PFSK-1 (cell line): ENCODE measurements at regions not wholly inside any gene's neighbourhood (a gene's known extent, or its start where the extent isn't known, plus 50 kb on each side); places are given as distances from the start of the nearest gene placed in this dataset.

ENCODE experiments used
- FOXP2 ChIP-seq: optimal IDR thresholded peaks from 2 replicates; pipeline ENCODE3; 2011; ENCODE audit warnings: borderline replicate concordance, control low read depth, inconsistent platforms; ENCODE audit not compliant: insufficient read depth; ENCODE audit errors: extremely low read length, extremely low read depth
- POLR2AphosphoS5 ChIP-seq: IDR thresholded peaks from 2 replicates; pipeline ENCODE4 v1.6.1; 2012; ENCODE audit warnings: low read depth, mild to moderate bottlenecking, control low read depth, low read length, moderate library complexity
- SIN3A ChIP-seq: IDR thresholded peaks from 2 replicates; pipeline ENCODE4 v1.6.1; 2012; ENCODE audit warnings: mild to moderate bottlenecking, low read length, moderate library complexity, borderline replicate concordance; ENCODE audit not compliant: insufficient read depth
- TAF1 ChIP-seq: IDR thresholded peaks from 2 replicates; pipeline ENCODE4 v1.6.1; 2012; ENCODE audit warnings: low read length, control low read depth, borderline replicate concordance; ENCODE audit not compliant: insufficient read depth
- TF ChIP-seq, protein P1 (sequence below), 2 experiments: IDR thresholded peaks; 2 replicates each; pipeline versions ENCODE4 v1.6.1 to v1.8.0; 2011 to 2012; ENCODE audit warnings: low read depth in 2 of 2, low read length in 2 of 2, control low read depth in 1 of 2, inconsistent platforms in 1 of 2, mild to moderate bottlenecking in 1 of 2, moderate library complexity in 1 of 2; ENCODE audit not compliant: insufficient read depth in 1 of 2

GRCh38 chr2:217705461-217705860, 297.3 kb downstream of the TNS1 start:
- TF ChIP-seq FOXP2 (no peak), POLR2AphosphoS5 (no peak), SIN3A (no peak), TAF1 (no peak)
- TF ChIP-seq, protein P1, sequence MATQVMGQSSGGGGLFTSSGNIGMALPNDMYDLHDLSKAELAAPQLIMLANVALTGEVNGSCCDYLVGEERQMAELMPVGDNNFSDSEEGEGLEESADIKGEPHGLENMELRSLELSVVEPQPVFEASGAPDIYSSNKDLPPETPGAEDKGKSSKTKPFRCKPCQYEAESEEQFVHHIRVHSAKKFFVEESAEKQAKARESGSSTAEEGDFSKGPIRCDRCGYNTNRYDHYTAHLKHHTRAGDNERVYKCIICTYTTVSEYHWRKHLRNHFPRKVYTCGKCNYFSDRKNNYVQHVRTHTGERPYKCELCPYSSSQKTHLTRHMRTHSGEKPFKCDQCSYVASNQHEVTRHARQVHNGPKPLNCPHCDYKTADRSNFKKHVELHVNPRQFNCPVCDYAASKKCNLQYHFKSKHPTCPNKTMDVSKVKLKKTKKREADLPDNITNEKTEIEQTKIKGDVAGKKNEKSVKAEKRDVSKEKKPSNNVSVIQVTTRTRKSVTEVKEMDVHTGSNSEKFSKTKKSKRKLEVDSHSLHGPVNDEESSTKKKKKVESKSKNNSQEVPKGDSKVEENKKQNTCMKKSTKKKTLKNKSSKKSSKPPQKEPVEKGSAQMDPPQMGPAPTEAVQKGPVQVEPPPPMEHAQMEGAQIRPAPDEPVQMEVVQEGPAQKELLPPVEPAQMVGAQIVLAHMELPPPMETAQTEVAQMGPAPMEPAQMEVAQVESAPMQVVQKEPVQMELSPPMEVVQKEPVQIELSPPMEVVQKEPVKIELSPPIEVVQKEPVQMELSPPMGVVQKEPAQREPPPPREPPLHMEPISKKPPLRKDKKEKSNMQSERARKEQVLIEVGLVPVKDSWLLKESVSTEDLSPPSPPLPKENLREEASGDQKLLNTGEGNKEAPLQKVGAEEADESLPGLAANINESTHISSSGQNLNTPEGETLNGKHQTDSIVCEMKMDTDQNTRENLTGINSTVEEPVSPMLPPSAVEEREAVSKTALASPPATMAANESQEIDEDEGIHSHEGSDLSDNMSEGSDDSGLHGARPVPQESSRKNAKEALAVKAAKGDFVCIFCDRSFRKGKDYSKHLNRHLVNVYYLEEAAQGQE (IDR thresholded peaks at IDR 0.05; ENCODE audit: insufficient read depth in 1 of 2, low read depth in 2 of 2, low read length in 2 of 2) = no peak

DNA sequence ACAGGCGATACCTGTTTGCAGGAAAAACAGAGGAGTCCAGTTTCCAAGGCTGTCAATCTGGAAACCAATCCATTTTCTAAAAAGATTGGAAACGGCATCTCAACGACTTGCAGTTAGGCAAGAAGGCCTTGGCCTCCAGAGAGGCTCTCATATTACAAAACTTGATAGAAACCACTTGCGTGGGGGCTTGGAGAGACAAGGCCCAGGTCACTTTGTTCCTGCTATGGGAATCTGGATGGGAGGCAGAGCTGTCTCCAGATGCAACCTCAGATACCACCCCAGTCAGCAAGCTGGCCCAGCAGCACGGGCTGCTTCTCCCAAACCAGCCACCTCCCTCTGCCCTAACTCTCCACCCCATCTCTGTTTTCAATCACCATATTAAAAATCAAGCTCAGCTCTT, 298.8 kb downstream of the TNS1 start:
- TF ChIP-seq TAF1 (no peak), SIN3A (no peak), POLR2AphosphoS5 (no peak)
- TF ChIP-seq, protein P1 (IDR thresholded peaks at IDR 0.05; ENCODE audit: insufficient read depth in 1 of 2, low read depth in 2 of 2, low read length in 2 of 2) = no peak

DNA sequence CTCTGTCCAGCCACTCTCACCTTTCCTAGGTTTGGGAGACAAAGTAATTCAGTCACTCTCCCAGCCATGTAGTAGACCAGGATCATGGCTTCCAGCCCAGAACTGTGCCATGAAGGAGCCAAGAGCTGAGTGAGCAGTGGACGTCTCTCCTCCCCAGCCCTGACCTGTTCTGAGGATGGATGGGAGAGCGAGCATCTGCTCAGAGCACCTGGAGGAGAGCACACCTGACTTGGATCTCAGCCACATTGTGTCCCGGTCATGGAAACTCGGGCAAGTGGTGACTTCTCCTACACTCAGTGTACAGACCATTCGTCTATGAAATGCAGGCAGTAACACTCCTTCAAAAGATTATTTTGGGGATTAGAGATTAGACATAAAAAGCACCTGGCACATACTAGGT, 299.7 kb downstream of the TNS1 start:
- TF ChIP-seq TAF1 (no peak), FOXP2 (no peak), SIN3A (no peak), POLR2AphosphoS5 (no peak)
- TF ChIP-seq, protein P1 (IDR thresholded peaks at IDR 0.05; ENCODE audit: insufficient read depth in 1 of 2, low read depth in 2 of 2, low read length in 2 of 2) = no peak

DNA sequence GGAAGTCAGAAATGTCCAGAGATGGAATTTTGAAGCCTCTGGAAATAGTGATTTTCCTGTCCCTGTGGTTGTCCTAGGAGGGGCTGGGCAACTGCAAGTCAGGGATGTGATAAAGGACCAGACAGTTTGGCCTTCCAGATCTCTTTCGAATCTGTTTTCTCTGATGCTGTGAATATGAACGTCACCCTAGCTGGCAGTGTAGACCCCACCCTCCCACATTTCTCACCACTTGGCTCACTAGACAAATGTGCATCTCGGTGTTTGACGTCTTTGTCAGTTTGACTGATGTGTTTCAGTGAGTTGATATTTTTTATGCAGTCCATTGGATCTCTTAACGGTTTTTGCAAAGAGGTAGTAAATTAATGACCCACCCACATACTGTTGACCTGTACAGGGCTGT, 301.2 kb downstream of the TNS1 start:
- TF ChIP-seq SIN3A = no peak
- no peak for TF ChIP-seq FOXP2
- no peak for TF ChIP-seq POLR2AphosphoS5
- TF ChIP-seq TAF1 = no peak
- TF ChIP-seq, protein P1 (IDR thresholded peaks at IDR 0.05; ENCODE audit: insufficient read depth in 1 of 2, low read depth in 2 of 2, low read length in 2 of 2) = no peak

DNA sequence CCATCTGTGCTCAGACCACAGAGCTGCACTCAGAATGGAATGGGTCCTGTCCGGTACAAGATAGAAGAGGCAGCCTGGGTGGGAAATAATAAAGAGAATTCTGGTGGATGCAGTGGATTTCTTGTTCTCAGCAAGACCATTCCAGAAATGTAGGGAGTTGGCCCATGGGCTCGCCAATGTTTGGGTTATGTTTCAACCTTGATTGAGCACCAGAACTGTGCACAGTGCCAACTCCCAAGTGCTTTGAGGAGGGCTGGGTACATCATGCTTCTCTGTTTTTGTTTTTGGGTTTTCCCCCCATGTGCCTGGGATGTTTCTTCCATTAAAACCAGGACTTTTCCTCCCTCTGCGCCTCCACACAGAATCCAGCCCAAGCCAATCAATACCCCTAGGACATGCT, 304.1 kb downstream of the TNS1 start:
- TF ChIP-seq, protein P1 (IDR thresholded peaks at IDR 0.05; ENCODE audit: insufficient read depth in 1 of 2, low read depth in 2 of 2, low read length in 2 of 2) = no peak
- no peak for TF ChIP-seq FOXP2
- TF ChIP-seq POLR2AphosphoS5 = no peak
- TF ChIP-seq SIN3A = no peak
- TF ChIP-seq TAF1 = no peak
